GM18517 (cell line): ENCODE measurements at regions not wholly inside any gene's neighbourhood (a gene's known extent, or its start where the extent isn't known, plus 50 kb on each side); places are given as distances from the start of the nearest gene placed in this dataset.
"Not testable (repeated sequence)": the region's sequence is repeated elsewhere in the genome, so short reads cannot be mapped to it uniquely, and the experiment has no call there.

Experiments used
- ATAC-seq: cut with Tn5 transposase; IDR thresholded peaks from one replicate; pipeline ENCODE4 v1.9.1; 2021; ENCODE audit warnings: mild to moderate bottlenecking, moderate library complexity; ENCODE audit not compliant: unreplicated experiment

DNA sequence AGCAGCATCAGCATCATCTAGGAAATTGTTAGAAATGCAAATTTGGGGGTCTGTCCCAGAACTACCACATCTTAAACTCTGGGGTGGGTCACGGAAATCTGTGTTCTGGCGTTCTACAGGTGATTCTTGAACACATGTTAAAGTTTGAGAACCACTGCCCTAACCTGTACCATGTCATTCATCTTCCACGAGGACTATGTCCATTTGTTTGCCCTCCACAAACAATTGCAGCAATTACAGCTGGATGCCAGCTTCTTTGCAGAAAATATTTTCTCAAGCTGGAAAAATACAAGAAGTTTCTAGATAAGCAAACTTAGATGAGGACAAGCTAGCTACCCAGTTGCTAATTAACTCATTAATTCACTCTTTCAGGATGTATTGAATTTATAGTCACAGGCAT lies 54.1 kb downstream of the MAFB start:
- ATAC-seq, result no peak

- ATAC-seq, result no peak
Measured at GRCh38 chr20:40633123-40633850, 55.7 kb downstream of the MAFB start.

GRCh38 chr20:40632346-40632976 lies 56.6 kb downstream of the MAFB start:
- no peak for ATAC-seq

DNA sequence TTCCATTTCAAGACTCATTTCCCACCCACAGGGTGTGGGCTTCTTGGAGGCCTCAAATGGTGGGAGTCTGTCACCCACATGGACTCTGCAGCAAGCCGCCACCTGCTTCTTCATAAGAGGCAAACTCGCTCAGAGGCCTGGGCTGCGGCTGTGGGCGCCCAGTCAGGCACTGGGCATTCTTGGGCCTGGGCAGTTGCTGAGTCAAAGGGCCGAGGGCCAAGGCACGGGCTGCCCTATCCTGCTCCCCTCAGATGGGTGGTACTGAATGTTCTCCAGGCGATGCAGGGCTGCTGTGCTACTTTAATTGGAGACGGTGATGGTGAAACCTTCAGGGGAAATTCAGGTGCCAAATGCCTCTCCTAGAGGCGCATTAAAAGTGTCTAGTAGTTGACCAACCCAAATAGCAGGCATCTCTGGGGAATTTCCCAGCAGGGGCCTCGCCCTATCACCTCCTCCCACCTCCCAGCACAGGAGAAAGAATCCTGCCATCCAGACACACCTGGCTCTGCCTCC lies 57.9 kb downstream of the MAFB start:
- ATAC-seq, result no peak

GRCh38 chr20:40630713-40631112 lies 58.3 kb downstream of the MAFB start:
- no peak for ATAC-seq

DNA sequence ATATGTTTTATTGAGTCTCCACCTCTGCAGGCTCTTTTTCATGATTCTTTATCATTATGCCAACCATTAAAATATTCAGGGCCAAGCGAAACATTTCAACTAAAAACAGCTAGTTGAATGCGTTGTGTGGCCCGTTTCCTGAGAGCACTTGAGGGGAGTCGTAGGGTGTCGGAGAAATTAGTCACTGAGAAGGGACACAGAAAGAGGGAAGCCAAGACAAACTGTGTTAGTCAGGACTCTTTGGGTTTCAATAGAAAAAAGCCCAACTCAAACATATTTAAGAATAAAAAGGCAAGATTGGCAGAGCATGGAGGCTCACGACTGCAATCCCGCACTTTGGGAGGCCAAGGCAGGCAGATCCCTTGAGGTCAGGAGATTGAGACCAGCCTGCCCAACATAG lies 58.9 kb downstream of the MAFB start:
- ATAC-seq, result no peak

- no peak for ATAC-seq
Measured at GRCh38 chr20:40628877-40629276, 60.2 kb downstream of the MAFB start.

- not testable (repeated sequence) for ATAC-seq
Measured at GRCh38 chr20:40619053-40619452, 70.0 kb downstream of the MAFB start.

- no peak for ATAC-seq
Measured at GRCh38 chr20:40617594-40617993, 71.4 kb downstream of the MAFB start.

- ATAC-seq, result no peak
Measured at GRCh38 chr20:40612837-40613236, 76.2 kb downstream of the MAFB start.

DNA sequence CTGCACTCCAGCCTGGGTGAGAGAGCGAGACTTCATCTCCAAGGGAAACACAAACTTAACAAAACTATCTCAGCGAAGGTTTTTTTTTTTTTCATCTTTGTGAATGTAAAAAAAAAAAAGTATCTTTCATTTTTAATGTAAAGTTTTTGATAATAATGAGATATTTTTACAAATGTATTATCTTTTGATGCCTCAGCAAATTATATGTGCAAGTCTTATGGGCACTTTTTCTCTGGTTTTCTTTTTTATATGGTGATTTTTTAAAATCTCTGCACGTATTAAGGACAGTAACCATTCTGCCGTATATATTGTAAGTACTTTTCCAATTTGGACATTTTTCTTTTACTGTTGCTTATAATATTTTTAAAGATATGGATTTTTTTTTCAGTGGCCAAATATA lies 76.8 kb downstream of the MAFB start:
- no peak for ATAC-seq

- no peak for ATAC-seq
Measured at GRCh38 chr20:40610730-40611129, 78.3 kb downstream of the MAFB start.

DNA sequence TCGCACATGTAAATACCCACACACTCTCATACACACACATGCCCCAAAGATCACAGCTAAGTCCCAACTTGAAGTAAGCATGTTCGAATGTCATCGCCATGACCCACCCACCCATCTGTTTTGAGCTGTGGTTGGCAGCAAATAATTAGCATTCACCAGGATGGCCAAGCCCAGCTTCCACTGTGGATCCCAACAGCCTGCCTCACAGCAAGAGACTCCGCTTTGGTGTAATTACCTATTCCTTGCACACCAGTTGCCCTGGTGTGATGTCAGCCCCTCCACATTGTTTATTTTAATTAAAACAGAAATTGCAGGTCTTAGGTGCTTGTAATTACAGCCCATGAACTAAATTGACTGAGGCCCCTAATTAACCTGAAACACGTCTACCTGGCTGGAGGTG lies 81.1 kb downstream of the MAFB start:
- ATAC-seq, result no peak

DNA sequence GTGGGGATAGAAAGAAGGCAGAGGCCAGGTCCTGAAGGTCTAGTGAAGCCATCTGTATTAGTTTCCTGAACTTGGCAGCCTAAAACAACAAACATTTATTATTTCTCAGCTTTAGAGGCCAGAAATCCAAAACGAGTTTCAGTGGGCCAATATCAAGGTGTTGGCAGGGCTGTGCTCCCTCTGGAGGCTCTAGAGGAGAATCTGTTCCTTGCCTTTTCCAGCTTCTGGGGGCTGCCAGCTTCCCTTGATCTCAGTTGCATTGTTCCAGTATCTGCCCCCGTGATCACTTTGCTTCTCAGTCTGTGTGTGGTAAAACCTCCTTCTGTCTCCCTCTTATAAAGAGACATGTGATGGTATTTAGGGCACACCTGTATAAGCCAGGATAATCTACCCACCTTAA lies 82.4 kb downstream of the MAFB start:
- no peak for ATAC-seq

DNA sequence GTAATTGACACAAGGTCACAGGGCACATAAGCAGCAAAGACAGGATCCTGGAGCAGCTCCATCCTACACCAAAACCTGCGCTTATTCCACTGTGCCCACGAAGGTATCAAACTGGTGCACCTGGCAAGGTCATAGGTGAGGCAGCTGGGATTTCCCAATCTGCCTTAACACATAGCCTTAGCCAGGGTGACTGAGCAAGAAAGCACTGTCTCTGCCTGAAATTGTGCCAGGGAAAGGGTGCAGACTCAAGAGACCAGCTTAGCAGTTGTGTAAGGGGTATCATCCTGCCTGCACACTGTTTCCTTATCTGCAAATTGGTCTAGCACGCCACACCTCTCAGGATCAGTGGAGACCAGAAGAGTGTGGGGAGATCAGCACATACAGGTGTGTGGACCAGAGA lies 82.8 kb downstream of the MAFB start:
- no peak for ATAC-seq

DNA sequence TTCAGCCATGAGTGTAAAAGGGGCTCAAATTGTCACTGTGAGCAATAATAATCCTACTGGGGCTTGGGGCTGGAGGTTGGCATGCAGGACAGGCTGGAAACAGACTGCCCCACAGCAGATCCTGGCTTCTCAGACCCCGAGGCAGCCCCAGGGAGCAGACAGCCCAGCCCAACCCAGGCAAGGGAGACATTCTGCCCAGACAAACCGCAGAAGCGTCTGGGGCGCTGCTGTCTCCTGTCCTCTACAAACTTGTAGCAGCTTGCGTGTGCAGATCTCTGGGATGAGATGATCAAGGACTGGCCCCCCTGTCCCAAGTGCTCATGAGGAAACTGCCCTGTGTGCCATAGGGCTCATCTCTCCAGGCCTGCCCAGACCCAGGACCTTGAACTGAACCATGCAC lies 84.6 kb downstream of the MAFB start:
- no peak for ATAC-seq

GRCh38 chr20:40603057-40603651 lies 85.9 kb downstream of the MAFB start:
- ATAC-seq, result no peak

DNA sequence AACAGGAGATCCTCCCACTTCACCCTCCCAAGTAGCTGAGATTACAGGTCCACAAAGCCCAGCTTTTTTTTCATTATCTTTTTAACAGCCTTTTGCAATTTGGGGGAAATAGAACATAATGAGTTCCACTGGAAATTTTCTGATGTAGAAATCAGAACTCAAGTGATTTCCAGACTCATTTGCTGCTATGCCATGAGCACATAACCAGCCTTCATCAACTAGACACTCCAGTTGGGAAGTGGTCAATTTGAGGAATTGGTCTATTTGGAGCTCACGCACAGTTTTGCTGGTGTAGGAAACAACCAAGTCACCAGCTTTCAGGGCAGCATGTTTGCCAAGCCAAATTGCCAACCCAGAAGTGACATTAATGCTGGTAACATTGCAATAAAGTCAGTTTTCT lies 86.7 kb downstream of the MAFB start:
- no peak for ATAC-seq

- no peak for ATAC-seq
Measured at GRCh38 chr20:40600441-40601219, 88.4 kb downstream of the MAFB start.

DNA sequence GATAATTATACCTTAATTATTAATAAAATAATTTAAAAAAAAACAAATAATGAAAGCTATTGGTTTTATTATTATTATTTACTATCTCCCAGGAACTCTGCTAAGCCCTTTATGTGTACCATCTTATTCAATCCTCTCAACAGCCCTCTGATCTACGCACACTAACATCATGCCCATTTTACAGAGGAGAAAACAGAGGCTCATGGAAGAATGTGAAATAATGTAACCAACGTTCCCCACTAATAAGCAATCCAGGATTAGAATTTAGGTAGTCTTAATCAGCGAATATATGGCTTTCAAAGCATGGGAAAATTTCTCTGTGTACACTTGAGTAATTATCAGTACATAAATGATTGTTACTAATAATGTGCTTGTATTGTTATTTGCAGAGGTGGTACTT lies 89.0 kb downstream of the MAFB start:
- ATAC-seq, result no peak

GRCh38 chr20:40592941-40593340 lies 96.1 kb downstream of the MAFB start:
- ATAC-seq, result no peak
